GM12878 (cell line): ENCODE measurements at regions not wholly inside any gene's neighbourhood (a gene's known extent, or its start where the extent isn't known, plus 50 kb on each side); places are given as distances from the start of the nearest gene placed in this dataset.

Experiments used
- BHLHE40 ChIP-seq, 2 experiments: fragments of 450-650 bp in 1 of 2; IDR thresholded peaks; 2 replicates each; pipeline ENCODE4 v1.6.1; 2011 to 2017; ENCODE audit warnings: low read depth in 2 of 2, borderline replicate concordance in 1 of 2, improper control_type of control experiment in 1 of 2, low read length in 1 of 2, mild to moderate bottlenecking in 1 of 2
- CTCF ChIP-seq, 3 experiments: IDR thresholded peaks in 2 of 3; conservative IDR thresholded peaks in 1 of 3; 2 replicates each; pipeline ENCODE4 v1.5.1; 2011; ENCODE audit warnings: low read depth in 3 of 3, low read length in 3 of 3, mild to moderate bottlenecking in 3 of 3, control low read depth in 2 of 3, moderate library complexity in 2 of 3, inconsistent platforms in 1 of 3, mixed read lengths in 1 of 3; ENCODE audit not compliant: control insufficient read depth in 2 of 3, insufficient read depth in 1 of 3; ENCODE audit errors: extremely low read depth in 1 of 3
- EZH2 ChIP-seq: IDR thresholded peaks from 2 replicates; pipeline ENCODE4 v1.6.1; 2012; ENCODE audit warnings: low read depth, mild to moderate bottlenecking, control low read depth, inconsistent platforms, low read length, borderline replicate concordance; ENCODE audit not compliant: control insufficient read depth
- HDAC2 ChIP-seq: fragments of 200-600 bp; sonication (generic); IDR thresholded peaks from 2 replicates; pipeline ENCODE4 v1.6.1; 2017
- POLR2A ChIP-seq: IDR thresholded peaks from 2 replicates; pipeline ENCODE4 v1.6.1; 2011; ENCODE audit warnings: low read depth, mild to moderate bottlenecking, low read length
- POLR2AphosphoS5 ChIP-seq: IDR thresholded peaks from 2 replicates; pipeline ENCODE4 v1.6.1; 2011; ENCODE audit warnings: mild to moderate bottlenecking, low read length, inconsistent platforms
- RAD21 ChIP-seq: IDR thresholded peaks from 2 replicates; pipeline ENCODE4 v1.6.1; 2011; ENCODE audit warnings: mild to moderate bottlenecking, low read depth, low read length, moderate library complexity; ENCODE audit not compliant: insufficient read depth
- YY1 ChIP-seq: IDR thresholded peaks from 2 replicates; pipeline ENCODE4 v1.6.1; 2011; ENCODE audit warnings: low read depth, mild to moderate bottlenecking, low read length

- TF ChIP-seq EZH2 (no peak), BHLHE40 (IDR thresholded peaks at IDR 0.05; ENCODE audit: borderline replicate concordance in 1 of 2, low read depth in 2 of 2, low read length in 1 of 2) (no peak), YY1 (no peak), POLR2A (no peak), CTCF (IDR thresholded peaks at IDR 0.05 in 2 of 3, conservative IDR thresholded peaks at IDR 0.05 in 1 of 3; ENCODE audit: control insufficient read depth in 2 of 3, extremely low read depth in 1 of 3, insufficient read depth in 1 of 3, low read depth in 3 of 3, low read length in 3 of 3) (no peak), POLR2AphosphoS5 (no peak), HDAC2 (no peak), RAD21 (no peak)
Measured at GRCh38 chr14:71632440-71632946, 299.7 kb upstream of the RGS6 start.
